ENCODE measurements at regions not wholly inside any gene's neighbourhood (a gene's known extent, or its start where the extent isn't known, plus 50 kb on each side); places are given as distances from the start of the nearest gene placed in this dataset.

GRCh38 chr21:28508126-28508525 lies 484.6 kb downstream of the LTN1 start:
- Mint-ChIP-seq H3K4me3 (no peak overlapping the region), H3K36me3 (ENCODE audit: low read depth) (peaks cover 4% of the 10 kb centered on the region), H3K9me3 (peaks cover 26% of the 10 kb centered on the region), H3K4me1 (peaks cover 18% of the 10 kb centered on the region), H3K27me3 (ENCODE audit: low read depth, poor library complexity) (no peaks in the 10 kb centered on the region), H3K27ac (no peak overlapping the region)
- no peak for DNase-seq
- TF ChIP-seq, protein P1, sequence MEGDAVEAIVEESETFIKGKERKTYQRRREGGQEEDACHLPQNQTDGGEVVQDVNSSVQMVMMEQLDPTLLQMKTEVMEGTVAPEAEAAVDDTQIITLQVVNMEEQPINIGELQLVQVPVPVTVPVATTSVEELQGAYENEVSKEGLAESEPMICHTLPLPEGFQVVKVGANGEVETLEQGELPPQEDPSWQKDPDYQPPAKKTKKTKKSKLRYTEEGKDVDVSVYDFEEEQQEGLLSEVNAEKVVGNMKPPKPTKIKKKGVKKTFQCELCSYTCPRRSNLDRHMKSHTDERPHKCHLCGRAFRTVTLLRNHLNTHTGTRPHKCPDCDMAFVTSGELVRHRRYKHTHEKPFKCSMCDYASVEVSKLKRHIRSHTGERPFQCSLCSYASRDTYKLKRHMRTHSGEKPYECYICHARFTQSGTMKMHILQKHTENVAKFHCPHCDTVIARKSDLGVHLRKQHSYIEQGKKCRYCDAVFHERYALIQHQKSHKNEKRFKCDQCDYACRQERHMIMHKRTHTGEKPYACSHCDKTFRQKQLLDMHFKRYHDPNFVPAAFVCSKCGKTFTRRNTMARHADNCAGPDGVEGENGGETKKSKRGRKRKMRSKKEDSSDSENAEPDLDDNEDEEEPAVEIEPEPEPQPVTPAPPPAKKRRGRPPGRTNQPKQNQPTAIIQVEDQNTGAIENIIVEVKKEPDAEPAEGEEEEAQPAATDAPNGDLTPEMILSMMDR (IDR thresholded peaks at IDR 0.05) = no peak

DNA sequence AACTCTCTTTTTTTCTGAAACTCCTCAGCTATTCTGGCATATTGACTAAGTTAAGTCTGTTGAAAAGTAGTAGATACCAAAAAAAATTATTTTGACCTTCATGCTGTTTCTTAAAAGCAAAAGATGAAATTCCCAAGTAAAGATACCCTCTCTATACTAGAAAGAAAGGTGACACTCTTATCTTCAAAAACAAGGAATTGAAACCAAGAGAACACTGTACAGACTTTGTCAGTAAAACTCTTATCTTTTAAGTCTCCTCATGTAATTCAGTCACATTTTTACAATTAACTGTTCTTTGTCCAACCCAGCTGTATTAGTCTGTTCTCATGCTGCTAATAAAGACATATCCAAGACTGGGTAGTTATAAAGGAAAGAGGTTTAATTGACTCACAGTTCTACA lies 496.2 kb downstream of the LTN1 start:
- peaks cover 7% of the 10 kb centered on the region for H3K4me1 Mint-ChIP-seq
- no peak for DNase-seq
- H3K27me3 Mint-ChIP-seq (ENCODE audit: low read depth, poor library complexity) = no peaks in the 10 kb centered on the region
- no peak overlapping the region for H3K27ac Mint-ChIP-seq
- TF ChIP-seq, protein P1 (IDR thresholded peaks at IDR 0.05) = no peak
- H3K4me3 Mint-ChIP-seq = no peak overlapping the region
- H3K9me3 Mint-ChIP-seq = no peaks in the 10 kb centered on the region
- H3K36me3 Mint-ChIP-seq (ENCODE audit: low read depth) = no peaks in the 10 kb centered on the region

DNA sequence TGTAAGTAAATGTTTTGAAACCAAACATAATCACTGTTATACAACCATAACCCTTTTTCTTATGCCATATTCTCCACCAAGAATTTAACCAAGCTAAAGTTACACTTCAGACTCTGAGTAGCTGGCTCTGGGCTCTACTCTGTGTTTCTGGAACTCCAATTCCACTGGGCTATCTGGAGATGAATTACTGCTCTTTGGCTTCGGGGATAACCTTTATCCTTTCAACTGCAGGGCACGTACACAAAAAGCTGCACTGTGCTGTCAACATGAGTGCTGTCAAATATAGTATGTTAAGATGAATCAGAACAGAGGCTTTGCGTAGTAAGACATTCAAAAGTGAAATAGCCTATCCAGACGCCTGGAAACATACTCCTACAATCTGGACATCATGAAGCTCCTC lies 500.6 kb downstream of the LTN1 start:
- DNase-seq = no peak
- Mint-ChIP-seq H3K27ac (no peak overlapping the region), H3K4me1 (peaks cover 15% of the 10 kb centered on the region), H3K4me3 (no peak overlapping the region), H3K9me3 (no peaks in the 10 kb centered on the region), H3K36me3 (ENCODE audit: low read depth) (no peaks in the 10 kb centered on the region), H3K27me3 (ENCODE audit: low read depth, poor library complexity) (no peaks in the 10 kb centered on the region)
- TF ChIP-seq, protein P1 (IDR thresholded peaks at IDR 0.05) = no peak

- H3K27me3 Mint-ChIP-seq (ENCODE audit: low read depth, poor library complexity) = no peaks in the 10 kb centered on the region
- H3K27ac Mint-ChIP-seq = no peak overlapping the region
- H3K36me3 Mint-ChIP-seq (ENCODE audit: low read depth) = no peaks in the 10 kb centered on the region
- H3K9me3 Mint-ChIP-seq = no peaks in the 10 kb centered on the region
- TF ChIP-seq, protein P1 (IDR thresholded peaks at IDR 0.05) = no peak
- peaks cover 15% of the 10 kb centered on the region for H3K4me1 Mint-ChIP-seq
- DNase-seq = no peak
- no peak overlapping the region for H3K4me3 Mint-ChIP-seq
Observed at GRCh38 chr21:28489821-28490350, 502.8 kb downstream of the LTN1 start.

DNA sequence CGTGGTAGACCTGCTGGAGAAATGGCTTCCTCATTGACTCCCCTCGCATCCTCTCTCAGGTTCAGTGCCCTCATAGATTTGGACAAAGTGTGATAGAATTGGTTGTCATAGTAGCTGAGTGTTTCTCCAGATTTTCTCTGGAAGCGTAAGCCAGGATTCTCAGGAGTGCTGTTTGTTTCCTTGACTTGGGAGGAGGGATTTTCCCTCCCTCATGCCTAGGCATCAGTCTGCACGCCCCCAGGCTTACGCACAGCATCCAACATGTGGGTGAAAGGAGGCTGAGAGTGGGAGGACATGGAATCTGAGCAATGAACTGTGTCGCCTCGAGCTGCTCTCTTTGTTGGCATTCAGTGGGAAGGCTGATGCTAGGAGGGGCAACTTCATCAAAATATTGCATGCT lies 503.5 kb downstream of the LTN1 start:
- DNase-seq = no peak
- H3K36me3 Mint-ChIP-seq (ENCODE audit: low read depth) = no peaks in the 10 kb centered on the region
- peaks cover 15% of the 10 kb centered on the region for H3K4me1 Mint-ChIP-seq
- no peak overlapping the region for H3K27ac Mint-ChIP-seq
- H3K9me3 Mint-ChIP-seq = no peaks in the 10 kb centered on the region
- H3K27me3 Mint-ChIP-seq (ENCODE audit: low read depth, poor library complexity) = peaks cover 1% of the 10 kb centered on the region
- TF ChIP-seq, protein P1 (IDR thresholded peaks at IDR 0.05) = no peak
- no peak overlapping the region for H3K4me3 Mint-ChIP-seq

GRCh38 chr21:28487455-28488070 lies 505.1 kb downstream of the LTN1 start:
- Mint-ChIP-seq H3K4me1 (peaks cover 22% of the 10 kb centered on the region), H3K4me3 (no peak overlapping the region), H3K27me3 (ENCODE audit: low read depth, poor library complexity) (peaks cover 4% of the 10 kb centered on the region), H3K27ac (no peak overlapping the region), H3K9me3 (no peaks in the 10 kb centered on the region), H3K36me3 (ENCODE audit: low read depth) (no peaks in the 10 kb centered on the region)
- no peak for DNase-seq
- TF ChIP-seq, protein P1 (IDR thresholded peaks at IDR 0.05) = no peak

All from nephron progenitor cell (in vitro differentiated cells).